Hepatic stellate cell (primary cell): ENCODE measurements at regions not wholly inside any gene's neighbourhood (a gene's known extent, or its start where the extent isn't known, plus 50 kb on each side); places are given as distances from the start of the nearest gene placed in this dataset.

Source experiments
- DNase-seq: peaks from one replicate; pipeline ENCODE4 v3.0.0; 2011; ENCODE audit warnings: low spot score

- DNase-seq: no peak
Measured at GRCh38 chr14:22513066-22513812, 75.8 kb downstream of the DAD1 start.

GRCh38 chr14:22512106-22512814 is 76.8 kb downstream of the DAD1 start:
- no peak for DNase-seq

GRCh38 chr14:22510527-22511110 is 78.4 kb downstream of the DAD1 start:
- peak; percentile 47 for DNase-seq

- no peak for DNase-seq
Measured at GRCh38 chr14:22509751-22510300, 79.2 kb downstream of the DAD1 start.

GRCh38 chr14:22509036-22509709 is 79.9 kb downstream of the DAD1 start:
- no peak for DNase-seq

GRCh38 chr14:22508662-22509035 is 80.4 kb downstream of the DAD1 start:
- DNase-seq: no peak

- DNase-seq: no peak
Measured at GRCh38 chr14:22508150-22508457, 80.9 kb downstream of the DAD1 start.

GRCh38 chr14:22506778-22507351 is 82.2 kb downstream of the DAD1 start:
- no peak for DNase-seq

- no peak for DNase-seq
Measured at GRCh38 chr14:22506378-22506710, 82.7 kb downstream of the DAD1 start.

- DNase-seq: no peak
Measured at GRCh38 chr14:22505697-22506377, 83.2 kb downstream of the DAD1 start.

- DNase-seq: no peak
Measured at GRCh38 chr14:22505309-22505696, 83.7 kb downstream of the DAD1 start.

GRCh38 chr14:22502551-22502950 is 86.5 kb downstream of the DAD1 start:
- no peak for DNase-seq

- no peak for DNase-seq
Measured at GRCh38 chr14:22502007-22502406, 87.0 kb downstream of the DAD1 start.

GRCh38 chr14:22500954-22501726 is 87.9 kb downstream of the DAD1 start:
- DNase-seq: no peak

GRCh38 chr14:22500525-22500924 is 88.5 kb downstream of the DAD1 start:
- no peak for DNase-seq

GRCh38 chr14:22497671-22498093 is 91.3 kb downstream of the DAD1 start:
- DNase-seq: no peak

GRCh38 chr14:22497144-22497423 is 91.9 kb downstream of the DAD1 start:
- no peak for DNase-seq

GRCh38 chr14:22494486-22495135 is 94.4 kb downstream of the DAD1 start:
- DNase-seq: no peak

- DNase-seq: no peak
Measured at GRCh38 chr14:22493753-22494152, 95.3 kb downstream of the DAD1 start.

GRCh38 chr14:22492622-22493542 is 96.1 kb downstream of the DAD1 start:
- no peak for DNase-seq
